Astrocyte (in vitro differentiated cells and primary cell): ENCODE measurements at regions not wholly inside any gene's neighbourhood (a gene's known extent, or its start where the extent isn't known, plus 50 kb on each side); places are given as distances from the start of the nearest gene placed in this dataset.

Experiments used
- DNase-seq: peaks from one replicate; pipeline ENCODE4 v3.0.0-alpha.2; 2010; ENCODE audit warnings: low read depth
- FAIRE-seq: peaks from 2 replicates; lab custom pipeline; 2011; peaks lifted over from hg19 to GRCh38; lab: Jason Lieb, UNC
- H2AFZ ChIP-seq: 2 replicates; pipeline ENCODE4 v1.6.0; 2012; ENCODE audit warnings: low read depth, low read length, inconsistent platforms
- H3K27ac ChIP-seq: 2 replicates; pipeline ENCODE4 v1.5.1; 2011; ENCODE audit warnings: low read depth, low read length, inconsistent platforms
- H3K27me3 ChIP-seq: 2 replicates; pipeline ENCODE4 v1.6.0; 2011; ENCODE audit warnings: low read length, inconsistent platforms; ENCODE audit not compliant: insufficient read depth
- H3K36me3 ChIP-seq: 2 replicates; pipeline ENCODE4 v1.5.1; 2011; ENCODE audit warnings: low read length, inconsistent platforms; ENCODE audit not compliant: insufficient read depth
- H3K4me1 ChIP-seq: 2 replicates; pipeline ENCODE4 v1.5.1; 2011; ENCODE audit warnings: low read length, inconsistent platforms; ENCODE audit not compliant: insufficient read depth
- H3K4me2 ChIP-seq: 2 replicates; pipeline ENCODE4 v1.6.0; 2012; ENCODE audit warnings: low read length, inconsistent platforms
- H3K4me3 ChIP-seq: 2 replicates; pipeline ENCODE4 v1.5.1; 2011; ENCODE audit warnings: low read depth, mild to moderate bottlenecking, low read length, inconsistent platforms; ENCODE audit not compliant: insufficient read depth
- H3K79me2 ChIP-seq: 2 replicates; pipeline ENCODE4 v1.6.0; 2012; ENCODE audit warnings: mild to moderate bottlenecking, low read length, inconsistent platforms; ENCODE audit not compliant: insufficient read depth
- H3K9ac ChIP-seq: 2 replicates; pipeline ENCODE4 v1.6.0; 2012; ENCODE audit warnings: mild to moderate bottlenecking, low read length, inconsistent platforms
- H3K9me3 ChIP-seq: 2 replicates; pipeline ENCODE4 v1.5.1; 2012; ENCODE audit warnings: low read depth, mild to moderate bottlenecking, low read length, inconsistent platforms; ENCODE audit not compliant: insufficient read depth
- H4K20me1 ChIP-seq: 2 replicates; pipeline ENCODE4 v1.6.0; 2012; ENCODE audit warnings: low read length, inconsistent platforms; ENCODE audit not compliant: insufficient read depth
- H3K27ac Mint-ChIP-seq: one replicate; pipeline ENCODE4 v1.8.0; 2021; ENCODE audit warnings: mild to moderate bottlenecking, mixed read lengths; ENCODE audit not compliant: unreplicated experiment
- H3K27me3 Mint-ChIP-seq: one replicate; pipeline ENCODE4 v1.8.0; 2021; ENCODE audit warnings: low read depth, mixed read lengths; ENCODE audit not compliant: unreplicated experiment
- H3K36me3 Mint-ChIP-seq: one replicate; pipeline ENCODE4 v1.8.0; 2021; ENCODE audit warnings: low read depth, mixed read lengths; ENCODE audit not compliant: unreplicated experiment
- H3K4me1 Mint-ChIP-seq: one replicate; pipeline ENCODE4 v1.8.0; 2021; ENCODE audit warnings: low read depth, mixed read lengths; ENCODE audit not compliant: unreplicated experiment
- H3K4me3 Mint-ChIP-seq: one replicate; pipeline ENCODE4 v1.8.0; 2021; ENCODE audit warnings: mild to moderate bottlenecking, moderate library complexity, mixed read lengths; ENCODE audit not compliant: unreplicated experiment
- H3K9me3 Mint-ChIP-seq: one replicate; pipeline ENCODE4 v1.8.0; 2021; ENCODE audit warnings: mild to moderate bottlenecking, mixed read lengths; ENCODE audit not compliant: unreplicated experiment
- EZH2 ChIP-seq: IDR thresholded peaks from 2 replicates; pipeline ENCODE4 v1.6.1; 2012; ENCODE audit warnings: mild to moderate bottlenecking, low read length, inconsistent platforms; ENCODE audit not compliant: insufficient read depth
- TF ChIP-seq, protein P1 (sequence below): IDR thresholded peaks from 2 replicates; pipeline ENCODE4 v1.5.1; 2011; ENCODE audit warnings: low read depth, mild to moderate bottlenecking, inconsistent platforms, low read length, moderate library complexity; ENCODE audit not compliant: insufficient read depth

DNA sequence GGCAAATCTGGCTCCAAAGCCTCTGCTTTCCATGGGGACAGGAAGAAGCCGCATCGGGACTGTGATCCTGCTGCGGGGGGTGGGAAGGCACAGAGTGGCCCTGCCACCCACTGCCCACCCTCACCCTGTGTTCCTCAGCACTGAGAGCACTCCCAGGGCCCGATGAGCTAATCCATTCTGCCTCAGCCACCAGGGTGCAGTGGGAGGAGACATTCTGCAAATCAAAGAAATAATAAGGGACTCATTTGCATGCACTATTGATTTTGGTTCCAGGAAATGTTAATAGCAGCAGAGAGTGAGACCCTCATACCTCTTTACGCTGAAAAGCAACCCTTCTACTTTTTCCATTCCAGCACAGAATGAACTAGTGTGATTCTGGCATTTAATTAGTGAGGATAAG is 572.8 kb downstream of the INHBA start:
- H3K9me3 Mint-ChIP-seq: no peaks in the 10 kb centered on the region
- H2AFZ ChIP-seq: no peak overlapping the region
- TF ChIP-seq EZH2: no peak
- TF ChIP-seq, protein P1, sequence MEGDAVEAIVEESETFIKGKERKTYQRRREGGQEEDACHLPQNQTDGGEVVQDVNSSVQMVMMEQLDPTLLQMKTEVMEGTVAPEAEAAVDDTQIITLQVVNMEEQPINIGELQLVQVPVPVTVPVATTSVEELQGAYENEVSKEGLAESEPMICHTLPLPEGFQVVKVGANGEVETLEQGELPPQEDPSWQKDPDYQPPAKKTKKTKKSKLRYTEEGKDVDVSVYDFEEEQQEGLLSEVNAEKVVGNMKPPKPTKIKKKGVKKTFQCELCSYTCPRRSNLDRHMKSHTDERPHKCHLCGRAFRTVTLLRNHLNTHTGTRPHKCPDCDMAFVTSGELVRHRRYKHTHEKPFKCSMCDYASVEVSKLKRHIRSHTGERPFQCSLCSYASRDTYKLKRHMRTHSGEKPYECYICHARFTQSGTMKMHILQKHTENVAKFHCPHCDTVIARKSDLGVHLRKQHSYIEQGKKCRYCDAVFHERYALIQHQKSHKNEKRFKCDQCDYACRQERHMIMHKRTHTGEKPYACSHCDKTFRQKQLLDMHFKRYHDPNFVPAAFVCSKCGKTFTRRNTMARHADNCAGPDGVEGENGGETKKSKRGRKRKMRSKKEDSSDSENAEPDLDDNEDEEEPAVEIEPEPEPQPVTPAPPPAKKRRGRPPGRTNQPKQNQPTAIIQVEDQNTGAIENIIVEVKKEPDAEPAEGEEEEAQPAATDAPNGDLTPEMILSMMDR: no peak

DNA sequence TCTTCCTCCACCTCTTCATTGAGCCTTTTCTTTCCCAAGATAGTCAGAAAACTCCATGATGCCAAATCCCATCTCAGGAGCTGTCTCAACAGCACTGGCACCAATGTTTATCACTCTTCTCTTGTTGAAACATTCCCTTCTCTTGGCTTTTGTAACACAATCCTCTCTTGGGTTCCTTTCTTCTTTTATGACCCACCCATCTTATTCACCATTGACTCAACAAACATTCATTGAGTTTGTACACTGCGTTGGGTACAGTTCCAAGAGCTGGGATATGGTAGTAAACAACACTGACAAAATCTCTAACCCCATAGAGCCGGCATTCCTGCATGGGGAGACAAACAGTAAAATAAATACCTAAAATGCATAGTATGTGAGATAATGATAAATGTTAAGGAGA is 577.5 kb downstream of the INHBA start:
- H3K79me2 ChIP-seq: no peaks in the 10 kb centered on the region

More for the DNA sequence above, 572.8 kb downstream of the INHBA start:
- Histone ChIP-seq H3K4me2 (no peak overlapping the region), H3K9me3 (no peaks in the 10 kb centered on the region), H3K27me3 (no peaks in the 10 kb centered on the region), H4K20me1 (no peaks in the 10 kb centered on the region), H3K36me3 (no peaks in the 10 kb centered on the region), H3K9ac (no peak overlapping the region), H3K79me2 (no peaks in the 10 kb centered on the region), H3K4me3 (no peak overlapping the region), H3K4me1 (peaks cover 8% of the 10 kb centered on the region), H3K27ac (no peak overlapping the region)
- H3K36me3 Mint-ChIP-seq: no peaks in the 10 kb centered on the region
- H3K4me1 Mint-ChIP-seq: peaks cover 15% of the 10 kb centered on the region
- H3K4me3 Mint-ChIP-seq: no peak overlapping the region
- FAIRE-seq (no peak), DNase-seq (no peak)
- no peaks in the 10 kb centered on the region for H3K27me3 Mint-ChIP-seq
- H3K27ac Mint-ChIP-seq: no peak overlapping the region

More for the DNA sequence above, 577.5 kb downstream of the INHBA start:
- no peak overlapping the region for H3K4me3 ChIP-seq
- no peaks in the 10 kb centered on the region for H3K4me1 ChIP-seq
- no peak for DNase-seq
- H3K4me2 ChIP-seq: no peak overlapping the region
- no peaks in the 10 kb centered on the region for H3K36me3 ChIP-seq
- FAIRE-seq: no peak
- no peaks in the 10 kb centered on the region for H3K27me3 ChIP-seq
- no peak overlapping the region for H2AFZ ChIP-seq
- Mint-ChIP-seq H3K4me1 (peaks cover 2% of the 10 kb centered on the region), H3K4me3 (no peak overlapping the region), H3K27me3 (no peaks in the 10 kb centered on the region), H3K9me3 (no peaks in the 10 kb centered on the region), H3K36me3 (no peaks in the 10 kb centered on the region), H3K27ac (no peak overlapping the region)
- no peak overlapping the region for H3K27ac ChIP-seq
- H3K9ac ChIP-seq: no peak overlapping the region
- no peak for TF ChIP-seq EZH2
- TF ChIP-seq, protein P1: no peak
- H3K9me3 ChIP-seq: no peaks in the 10 kb centered on the region
- H4K20me1 ChIP-seq: no peaks in the 10 kb centered on the region
